Skin of body (tissue), 1 donor: ENCODE measurements at regions not wholly inside any gene's neighbourhood (a gene's known extent, or its start where the extent isn't known, plus 50 kb on each side); places are given as distances from the start of the nearest gene placed in this dataset.
"Not testable (repeated sequence)": the region's sequence is repeated elsewhere in the genome, so short reads cannot be mapped to it uniquely, and the experiment has no call there.

ENCODE experiments used
- DNase-seq: peaks from one replicate; lab custom pipeline; 2025; lab: John Stamatoyannopoulos, UW

- no peak for DNase-seq
Measured at GRCh38 chr5:99600952-99601351, 672.1 kb upstream of the CHD1 start.

GRCh38 chr5:99590806-99591205, 662.0 kb upstream of the CHD1 start:
- no peak for DNase-seq

GRCh38 chr5:99589424-99589823, 660.6 kb upstream of the CHD1 start:
- DNase-seq = no peak

GRCh38 chr5:99587983-99588382, 659.2 kb upstream of the CHD1 start:
- DNase-seq = no peak

DNA sequence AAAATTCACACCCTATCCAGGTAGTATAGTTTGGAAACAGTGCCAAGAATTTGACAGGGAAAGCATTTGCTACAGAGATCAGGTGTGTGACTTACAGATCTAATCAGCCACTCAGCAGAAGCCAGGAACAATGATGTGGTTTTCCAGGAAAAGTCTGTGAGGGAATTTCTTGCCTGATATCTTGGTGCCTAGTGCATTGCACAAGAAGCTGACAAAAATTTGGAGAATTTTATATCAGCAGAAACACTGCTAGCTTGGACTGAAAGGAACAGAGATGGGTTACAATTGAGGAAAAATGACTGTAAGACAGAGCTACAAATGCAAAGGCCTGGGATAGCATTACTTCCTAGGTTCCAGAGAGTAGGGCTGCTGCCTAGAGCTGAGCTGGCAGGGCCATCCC, 658.1 kb upstream of the CHD1 start:
- no peak for DNase-seq

DNA sequence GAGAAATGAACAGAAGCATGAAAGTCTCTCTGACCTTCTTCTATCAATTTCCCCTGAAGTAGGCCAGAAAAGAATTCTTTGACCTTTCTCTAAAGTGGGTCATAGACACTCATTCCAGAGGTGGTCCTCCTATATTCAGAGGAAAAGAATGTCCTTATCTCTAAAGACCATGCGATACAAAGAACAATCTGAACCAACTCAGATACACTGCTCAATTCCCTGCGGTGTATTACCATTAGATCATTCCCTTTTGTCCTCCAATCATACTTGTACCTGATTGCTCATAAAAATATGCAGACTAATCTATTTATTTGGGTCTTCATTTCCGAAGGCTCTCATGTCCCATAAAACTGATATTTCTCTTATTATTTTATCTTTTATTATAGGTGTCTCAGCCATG, 652.4 kb upstream of the CHD1 start:
- not testable (repeated sequence) for DNase-seq

DNA sequence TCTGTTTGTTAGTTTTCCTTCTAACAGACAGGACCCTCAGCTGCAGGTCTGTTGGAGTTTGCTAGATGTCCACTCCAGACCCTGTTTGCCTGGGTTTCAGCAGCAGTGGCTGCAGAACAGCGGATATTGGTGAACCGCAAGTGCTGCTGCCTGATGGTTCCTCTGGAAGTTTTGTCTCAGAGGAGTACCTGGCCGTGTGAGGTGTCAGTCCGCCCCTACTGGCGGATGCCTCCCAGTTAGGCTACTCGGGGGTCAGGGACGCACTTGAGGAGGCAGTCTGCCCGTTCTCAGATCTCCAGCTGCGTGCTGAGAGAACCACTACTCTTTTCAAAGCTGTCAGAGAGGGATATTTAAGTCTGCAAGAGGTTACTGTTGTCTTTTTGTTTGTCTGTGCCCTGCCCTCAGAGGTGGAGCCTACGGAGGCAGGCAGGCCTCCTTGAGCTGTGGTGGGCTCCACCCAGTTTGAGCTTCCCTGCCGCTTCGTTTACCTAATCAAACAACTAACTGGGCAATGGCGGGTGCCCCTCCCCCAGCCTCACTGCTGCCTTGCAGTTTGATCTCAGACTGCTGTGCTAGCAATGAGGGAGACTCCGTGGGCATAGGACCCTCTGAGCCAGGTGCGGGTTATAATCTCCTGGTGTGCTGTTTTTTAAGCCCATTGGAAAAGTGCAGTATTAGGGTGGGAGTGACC, 634.3 kb upstream of the CHD1 start:
- DNase-seq = not testable (repeated sequence)

DNA sequence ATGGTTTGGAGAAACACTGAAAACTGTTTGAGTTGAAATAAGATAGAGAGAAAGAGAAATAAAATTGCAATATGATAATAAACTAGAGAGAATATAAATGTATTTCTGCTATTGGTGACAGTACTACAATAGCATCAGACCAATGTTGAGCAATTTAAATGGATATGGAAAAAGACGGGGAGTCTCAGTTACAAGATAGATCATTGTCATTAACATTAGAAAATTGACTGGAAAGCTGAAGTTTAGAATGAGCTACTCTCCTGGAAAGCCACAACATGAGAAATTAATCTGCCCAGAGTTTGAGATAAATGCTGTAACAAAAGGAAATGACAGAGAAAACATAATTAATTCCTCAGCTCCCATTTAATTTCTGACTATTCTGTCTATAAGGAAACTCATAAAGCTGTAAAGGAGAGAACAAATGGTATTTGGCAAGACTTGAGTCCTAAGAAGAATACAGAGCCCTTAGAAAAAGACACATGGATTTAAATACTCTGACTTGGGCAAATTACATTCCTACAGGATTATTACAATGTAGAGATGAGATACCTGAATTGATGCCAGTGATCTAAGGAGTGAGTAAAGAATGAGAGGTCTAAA, 624.5 kb upstream of the CHD1 start:
- no peak for DNase-seq

DNA sequence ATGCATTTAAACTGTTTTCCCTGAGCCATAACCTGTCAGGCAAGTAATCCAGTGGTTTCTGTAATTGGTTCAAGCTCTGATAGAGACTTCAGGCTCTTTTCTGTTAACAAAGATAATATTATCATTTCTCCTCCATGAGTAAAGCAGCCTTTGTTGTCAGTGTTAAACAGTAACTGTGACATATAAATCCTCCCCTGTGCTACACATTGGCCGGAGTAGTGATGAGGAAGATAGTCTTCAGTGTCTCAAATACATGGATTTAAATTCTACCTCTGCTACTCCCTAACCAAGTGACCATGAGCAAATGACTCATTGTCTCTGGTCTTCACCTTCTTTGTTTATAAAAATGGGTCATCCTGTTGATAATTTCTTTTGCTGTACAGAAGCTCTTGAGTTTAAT, 615.5 kb upstream of the CHD1 start:
- no peak for DNase-seq

GRCh38 chr5:99543841-99544240, 615.0 kb upstream of the CHD1 start:
- DNase-seq = no peak

- not testable (repeated sequence) for DNase-seq
Measured at GRCh38 chr5:99534241-99534640, 605.4 kb upstream of the CHD1 start.

DNA sequence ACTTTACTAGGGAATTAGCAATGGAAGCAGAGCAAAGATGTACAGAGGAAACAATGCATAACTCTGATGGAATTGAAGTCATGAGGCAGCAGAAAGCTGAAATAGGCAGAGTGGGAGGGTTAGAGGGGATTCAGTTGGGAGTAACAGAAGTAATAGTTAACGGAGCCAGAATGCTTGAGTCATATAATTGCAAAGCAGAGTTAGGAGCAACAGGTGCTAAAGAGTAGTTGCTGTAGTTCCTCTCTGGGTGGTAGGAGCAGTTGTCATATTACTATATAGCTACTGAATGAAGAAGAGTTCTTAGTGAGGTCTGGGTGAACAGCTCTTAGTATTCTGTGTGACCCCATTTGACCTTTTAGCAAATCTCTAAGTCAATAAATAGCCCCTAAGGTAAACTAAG, 592.9 kb upstream of the CHD1 start:
- not testable (repeated sequence) for DNase-seq

GRCh38 chr5:99515864-99516490, 587.2 kb upstream of the CHD1 start:
- DNase-seq = not testable (repeated sequence)

GRCh38 chr5:99510237-99510866, 581.5 kb upstream of the CHD1 start:
- not testable (repeated sequence) for DNase-seq

DNA sequence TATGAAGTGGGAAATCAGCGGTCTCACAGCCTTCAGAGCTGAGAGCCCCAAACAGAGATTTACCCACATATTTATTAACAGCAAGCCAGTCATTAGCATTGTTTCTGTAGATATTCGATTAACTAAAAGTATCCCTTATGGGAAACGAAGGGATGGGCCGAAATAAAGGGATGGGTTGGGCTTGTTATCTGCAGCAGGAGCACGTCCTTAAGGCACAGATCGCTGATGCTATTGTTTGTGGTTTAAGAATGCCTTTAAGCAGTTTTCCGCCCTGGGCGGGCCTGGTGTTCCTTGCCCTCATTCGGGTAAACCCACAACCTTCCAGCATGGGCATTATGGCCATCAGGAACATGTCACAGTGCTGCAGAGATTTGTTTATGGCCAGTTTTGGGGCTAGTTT, 580.3 kb upstream of the CHD1 start:
- DNase-seq = not testable (repeated sequence)

- DNase-seq = not testable (repeated sequence)
Measured at GRCh38 chr5:99495456-99495855, 566.6 kb upstream of the CHD1 start.

- not testable (repeated sequence) for DNase-seq
Measured at GRCh38 chr5:99478450-99478849, 549.6 kb upstream of the CHD1 start.

DNA sequence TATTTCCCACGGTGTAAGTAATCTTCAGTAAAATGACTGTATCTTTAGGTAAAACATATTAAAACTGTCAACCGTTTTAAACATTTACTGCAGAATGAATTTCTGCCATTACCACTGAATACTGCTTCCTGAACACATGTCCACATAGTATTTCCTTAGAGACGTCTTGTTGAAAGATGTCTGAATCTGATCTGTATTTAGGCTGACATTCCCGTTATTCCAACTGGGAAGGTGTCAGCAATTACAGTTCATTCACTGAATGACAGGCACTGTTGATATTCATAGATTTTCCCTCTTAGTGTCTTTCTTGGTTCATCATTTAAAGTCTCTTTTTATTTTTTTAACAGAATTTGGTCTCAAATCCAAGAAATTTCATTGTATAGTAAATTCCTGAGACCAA, 544.5 kb upstream of the CHD1 start:
- not testable (repeated sequence) for DNase-seq

DNA sequence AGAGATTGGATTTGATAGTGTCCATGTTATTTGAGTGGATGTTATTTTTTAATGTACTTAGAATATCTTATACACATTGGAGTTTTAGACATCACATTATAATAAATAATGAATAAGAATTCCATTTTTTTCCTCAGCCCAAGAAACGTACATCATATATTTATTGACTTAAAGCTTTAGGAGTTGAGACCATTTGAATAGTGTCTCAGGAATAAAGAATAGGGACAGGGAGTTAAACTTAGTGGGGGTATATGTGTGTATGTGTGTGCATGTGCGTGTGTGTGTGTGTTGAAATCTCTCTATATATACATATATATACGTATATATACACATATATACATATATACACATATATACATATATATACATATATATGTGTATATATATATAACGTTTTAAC, 542.9 kb upstream of the CHD1 start:
- DNase-seq = not testable (repeated sequence)

- DNase-seq = not testable (repeated sequence)
Measured at GRCh38 chr5:99471178-99471577, 542.4 kb upstream of the CHD1 start.

- not testable (repeated sequence) for DNase-seq
Measured at GRCh38 chr5:99470636-99471035, 541.8 kb upstream of the CHD1 start.

GRCh38 chr5:99460701-99461100, 531.9 kb upstream of the CHD1 start:
- DNase-seq = no peak
